ENCODE measurements at regions not wholly inside any gene's neighbourhood (a gene's known extent, or its start where the extent isn't known, plus 50 kb on each side); places are given as distances from the start of the nearest gene placed in this dataset.

GRCh38 chr7:94128072-94128471, 123.9 kb upstream of the BET1 start:
- TF ChIP-seq CTCF (tag by site-specific recombination; IDR thresholded peaks at IDR 0.05) (no peak), ZNF404 (tag by site-specific recombination; IDR thresholded peaks at IDR 0.05) (no peak), ZBTB48 (tag by site-specific recombination; IDR thresholded peaks at IDR 0.05) (no peak), BCL11B (tag by site-specific recombination; IDR thresholded peaks at IDR 0.05; ENCODE audit: low read depth) (no peak), ZNF311 (tag by site-specific recombination; IDR thresholded peaks at IDR 0.05; ENCODE audit: borderline replicate concordance) (no peak)
